ENCODE measurements at regions not wholly inside any gene's neighbourhood (a gene's known extent, or its start where the extent isn't known, plus 50 kb on each side); places are given as distances from the start of the nearest gene placed in this dataset.
"Not testable (repeated sequence)": the region's sequence is repeated elsewhere in the genome, so short reads cannot be mapped to it uniquely, and the experiment has no call there.

- DNase-seq: no peak
Measured at GRCh38 chr7:131786204-131786603, 229.8 kb upstream of the PODXL start.

DNA sequence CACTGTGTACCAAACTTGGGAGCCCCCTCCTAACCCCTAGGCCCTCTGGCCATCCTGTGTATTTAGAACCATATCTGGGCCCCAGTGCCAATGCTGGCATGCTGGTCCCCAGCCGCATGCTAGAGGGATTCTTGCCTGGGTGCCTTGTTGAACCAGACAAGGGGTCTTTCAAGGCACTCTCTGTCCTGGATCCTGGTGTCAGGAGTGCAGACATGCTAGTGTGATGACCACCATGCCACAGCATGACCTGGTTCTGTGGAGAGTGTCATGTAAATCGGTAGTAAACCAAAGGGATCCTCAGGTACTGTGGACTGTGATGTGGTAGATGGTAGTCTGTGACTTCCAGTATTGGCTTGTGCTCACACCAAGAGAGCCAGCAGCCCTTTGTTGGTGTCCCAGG lies 222.2 kb upstream of the PODXL start:
- DNase-seq: no peak

GRCh38 chr7:131774419-131775220 lies 218.2 kb upstream of the PODXL start:
- no peak for DNase-seq

DNA sequence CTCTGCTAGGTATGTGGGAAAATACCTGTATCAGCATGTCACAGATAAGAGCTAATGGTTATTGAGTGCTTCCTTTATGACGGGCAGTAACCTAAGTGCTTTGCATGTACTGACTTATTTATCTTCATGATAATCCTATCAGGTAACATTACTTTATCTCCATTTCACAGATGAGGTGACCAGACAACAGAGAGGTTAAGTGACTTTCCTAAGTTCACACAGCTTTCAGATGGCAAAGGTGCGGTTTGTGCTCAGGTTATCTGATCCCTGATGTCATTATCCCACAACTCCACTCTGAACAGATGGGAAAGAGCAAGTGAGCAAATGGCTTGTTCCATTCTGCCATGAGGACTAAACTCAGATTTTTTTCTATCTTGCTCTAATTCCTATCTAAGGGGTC lies 217.0 kb upstream of the PODXL start:
- DNase-seq: no peak

DNA sequence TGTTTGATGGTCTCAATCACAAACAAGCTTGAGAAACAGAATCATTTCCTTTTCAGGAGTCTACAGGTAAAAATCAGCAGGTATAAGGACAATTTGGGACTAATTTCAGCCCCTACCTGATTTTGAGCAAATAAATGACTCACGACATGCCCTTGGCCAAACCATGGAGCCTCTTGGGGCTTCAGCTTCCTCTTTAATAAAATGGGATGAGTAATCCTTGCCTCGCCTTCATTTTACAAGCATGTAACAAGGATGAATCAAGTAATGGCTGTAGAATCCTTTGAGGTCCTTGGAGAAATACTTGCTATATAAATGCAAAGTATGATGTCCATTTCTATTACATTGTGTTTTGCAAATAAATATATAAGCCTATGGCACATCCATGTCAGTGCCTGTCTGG lies 212.8 kb upstream of the PODXL start:
- no peak for DNase-seq

DNA sequence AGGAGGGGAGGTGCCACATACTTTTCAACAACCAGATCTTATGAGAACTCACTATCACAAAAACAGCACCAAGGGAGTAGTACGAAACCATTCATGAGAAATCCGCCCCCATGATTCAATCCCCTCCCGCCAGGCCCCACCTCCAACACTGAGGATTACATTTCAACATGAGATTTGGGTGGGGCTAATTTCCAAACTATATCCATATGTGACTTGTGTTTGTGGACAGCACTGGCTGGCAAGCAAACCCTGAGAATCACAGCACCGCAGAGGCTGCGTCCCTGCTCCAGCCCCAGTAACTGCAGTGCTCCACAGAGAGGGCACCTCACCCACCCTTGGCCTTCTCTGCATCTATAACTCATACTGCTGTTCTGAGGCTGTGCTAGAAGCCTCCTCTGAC lies 211.2 kb upstream of the PODXL start:
- no peak for DNase-seq

- no peak for DNase-seq
Measured at GRCh38 chr7:131765575-131765974, 209.1 kb upstream of the PODXL start.

- no peak for DNase-seq
Measured at GRCh38 chr7:131764143-131764775, 207.8 kb upstream of the PODXL start.

GRCh38 chr7:131762753-131763152 lies 206.3 kb upstream of the PODXL start:
- DNase-seq: no peak

DNA sequence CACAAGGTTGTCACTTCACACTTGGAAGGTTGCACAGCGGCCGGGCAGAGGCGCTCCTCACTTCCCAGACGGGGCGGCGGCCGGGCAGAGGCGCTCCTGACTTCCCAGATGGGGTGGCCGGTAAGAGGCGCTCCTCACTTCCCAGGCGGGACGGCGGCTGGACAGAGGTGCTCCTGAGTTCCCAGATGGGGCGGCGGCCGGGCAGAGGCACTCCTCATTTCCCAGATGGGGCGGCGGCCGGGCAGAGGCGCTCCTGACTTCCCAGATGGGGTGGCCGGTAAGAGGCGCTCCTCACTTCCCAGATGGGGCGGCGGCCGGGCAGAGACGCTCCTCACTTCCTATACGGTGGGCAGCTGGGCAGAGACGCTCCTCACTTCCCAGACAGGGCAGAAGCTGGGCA lies 199.4 kb upstream of the PODXL start:
- DNase-seq: not testable (repeated sequence)

DNA sequence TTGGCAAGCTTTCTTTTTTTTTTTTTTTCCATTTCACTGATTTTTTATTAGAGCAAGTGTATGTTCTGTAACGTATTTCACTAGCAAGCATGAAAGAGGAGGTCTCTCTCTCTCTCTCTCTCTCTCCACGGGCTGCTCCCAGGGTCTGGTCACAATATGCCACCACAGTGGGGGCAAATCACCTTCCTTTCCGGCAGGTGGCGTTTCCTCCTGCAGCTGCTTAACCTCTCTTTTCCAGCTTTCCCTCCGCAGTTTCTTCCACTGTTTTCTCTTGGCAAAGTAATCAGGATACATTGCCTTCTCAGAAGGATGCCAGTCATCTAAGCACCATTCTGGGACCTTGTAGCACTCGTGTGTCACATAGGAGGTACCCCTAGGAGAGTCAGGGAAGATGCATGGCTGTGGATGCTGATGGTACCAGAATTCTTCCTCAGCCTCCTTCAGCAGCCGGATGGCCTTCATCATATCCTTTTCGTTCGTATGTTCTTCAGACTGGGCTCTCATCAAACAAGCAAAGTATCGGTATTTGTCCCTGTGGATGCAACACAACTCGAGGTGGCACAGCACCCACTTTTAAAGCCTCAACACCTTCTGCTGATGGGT lies 197.3 kb upstream of the PODXL start:
- DNase-seq: no peak

- DNase-seq: no peak
Measured at GRCh38 chr7:131747658-131748232, 191.3 kb upstream of the PODXL start.

DNA sequence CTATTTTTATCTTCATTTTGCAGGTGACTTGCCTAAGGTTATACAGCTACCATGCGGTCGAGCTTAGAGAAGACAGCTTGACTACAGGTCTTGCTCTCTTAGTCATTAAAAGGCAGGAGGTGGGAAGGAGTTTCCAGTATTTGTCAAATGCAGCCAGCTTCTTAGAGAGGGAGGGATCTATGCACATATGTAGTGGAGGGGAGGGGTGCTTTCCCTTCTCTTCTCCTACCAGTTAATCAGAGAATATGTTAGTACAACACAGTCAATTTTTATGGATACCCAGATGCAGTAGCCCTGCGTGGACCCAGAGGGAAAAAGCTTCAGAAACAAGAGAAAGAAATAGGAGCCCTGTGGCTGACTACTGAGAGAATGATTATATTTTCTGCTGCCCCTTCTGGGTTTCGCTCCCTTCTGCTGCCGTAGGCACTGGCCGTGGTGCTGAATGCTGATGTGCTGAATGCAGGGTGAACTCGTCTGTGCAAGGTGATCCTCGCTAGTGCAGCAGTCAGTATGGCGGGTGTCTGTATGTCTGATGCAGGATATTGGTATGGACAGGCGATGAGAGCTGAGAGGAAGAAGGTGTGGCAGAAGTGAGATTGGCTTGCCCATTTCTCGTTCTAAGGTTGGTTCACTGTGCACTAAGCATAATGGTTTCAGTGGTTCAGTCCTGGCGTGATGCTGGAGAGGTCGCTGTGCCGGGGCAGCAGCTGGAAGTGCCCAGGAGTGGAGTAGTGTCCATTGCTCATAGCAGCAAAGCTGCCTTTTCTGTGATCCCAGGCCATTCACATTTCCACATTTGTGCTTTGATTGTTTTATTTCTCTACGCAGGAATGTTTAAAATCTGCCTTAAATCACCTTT lies 189.2 kb upstream of the PODXL start:
- no peak for DNase-seq

DNA sequence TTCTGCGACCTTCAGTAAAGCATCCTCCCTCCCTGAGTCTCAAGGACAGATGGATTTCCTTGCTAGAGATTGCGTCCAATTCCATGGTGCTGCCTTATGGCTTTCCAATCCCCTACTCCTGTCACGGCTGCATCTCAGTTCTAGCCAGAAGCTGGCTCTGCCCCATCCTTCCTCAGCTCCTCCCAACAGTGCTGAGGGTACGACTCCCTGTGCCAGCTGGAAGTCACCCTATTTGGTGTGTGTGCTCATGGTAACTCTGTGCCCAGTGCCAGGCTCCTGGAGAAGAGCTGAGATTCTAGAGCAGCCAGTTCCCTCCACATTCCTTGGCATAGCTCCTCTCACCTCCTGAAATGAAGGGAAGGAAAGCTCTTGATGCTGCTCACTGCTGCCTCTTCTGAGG lies 185.0 kb upstream of the PODXL start:
- no peak for DNase-seq

DNA sequence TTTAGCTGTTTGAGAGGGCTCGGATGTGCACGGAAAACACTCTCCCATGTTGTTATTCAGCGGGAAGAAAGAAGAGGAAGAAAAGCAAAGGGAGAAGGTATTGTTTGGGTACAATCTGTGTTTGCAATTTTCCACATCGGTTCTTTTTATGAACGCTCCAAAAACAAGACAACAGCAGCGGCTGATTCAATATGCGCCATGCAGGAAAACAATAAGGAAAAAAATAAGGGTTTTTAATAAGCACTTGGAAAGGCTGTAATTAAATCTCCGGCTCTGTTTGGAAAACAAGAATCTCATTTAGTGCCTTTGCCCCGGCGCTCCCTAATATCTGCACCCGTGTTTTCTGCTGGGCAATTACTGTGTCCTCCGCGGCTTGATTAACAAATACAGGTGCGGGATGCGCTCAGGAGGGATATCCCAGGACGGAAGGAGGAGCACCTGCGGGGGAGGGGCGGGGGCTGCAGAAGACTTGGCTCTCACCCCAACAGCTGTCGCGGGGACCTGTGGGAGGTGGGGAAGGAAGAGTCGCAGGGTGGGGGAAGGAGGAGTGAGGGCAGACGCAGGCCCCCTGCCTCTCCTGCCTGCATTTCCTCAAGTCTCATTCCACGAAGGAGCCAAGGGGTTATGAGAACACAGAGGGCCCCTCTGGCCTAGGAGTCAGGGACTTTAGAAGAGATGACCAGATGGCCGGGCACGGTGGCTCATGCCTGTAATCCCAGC lies 181.5 kb upstream of the PODXL start:
- no peak for DNase-seq

DNA sequence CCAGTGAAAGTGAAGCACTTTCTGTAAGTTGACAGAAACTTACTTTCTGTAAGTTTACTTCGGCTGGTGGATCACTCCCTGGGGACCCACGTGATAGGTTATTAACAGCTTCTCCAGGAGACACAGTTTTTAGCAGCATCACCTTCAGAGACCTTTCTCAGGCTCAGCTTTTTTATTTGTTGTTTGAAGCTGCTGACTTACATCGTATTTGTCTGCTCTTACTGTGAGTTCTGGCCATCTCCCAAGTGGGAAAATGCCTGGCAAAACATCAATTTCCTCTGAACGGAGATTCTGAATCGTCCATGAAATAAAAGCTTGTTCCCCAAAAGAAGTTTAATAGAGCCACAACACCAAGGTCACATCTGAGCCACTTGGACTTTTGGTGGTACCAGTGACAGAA lies 178.7 kb upstream of the PODXL start:
- no peak for DNase-seq

GRCh38 chr7:131733604-131734003 lies 177.2 kb upstream of the PODXL start:
- DNase-seq: no peak

DNA sequence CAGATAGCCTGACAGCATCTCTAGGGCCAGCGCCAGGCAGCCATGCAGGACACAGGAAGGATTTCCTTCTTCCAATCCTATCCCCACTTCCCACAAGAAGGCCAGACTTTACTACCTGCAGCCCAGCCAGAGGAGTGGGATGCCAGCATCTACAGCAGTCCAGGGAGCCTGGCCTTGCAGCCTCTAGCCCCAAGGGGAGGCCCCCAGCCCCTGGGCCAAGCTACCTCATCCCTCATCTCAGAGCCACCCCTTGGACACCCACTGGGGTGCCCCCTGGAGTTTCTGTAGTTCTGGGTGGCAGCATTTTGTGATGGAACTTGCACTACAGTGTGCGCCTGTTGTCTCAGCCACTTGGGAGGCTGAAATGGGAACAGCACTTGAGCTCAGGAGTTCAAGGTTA lies 170.8 kb upstream of the PODXL start:
- DNase-seq: no peak

DNA sequence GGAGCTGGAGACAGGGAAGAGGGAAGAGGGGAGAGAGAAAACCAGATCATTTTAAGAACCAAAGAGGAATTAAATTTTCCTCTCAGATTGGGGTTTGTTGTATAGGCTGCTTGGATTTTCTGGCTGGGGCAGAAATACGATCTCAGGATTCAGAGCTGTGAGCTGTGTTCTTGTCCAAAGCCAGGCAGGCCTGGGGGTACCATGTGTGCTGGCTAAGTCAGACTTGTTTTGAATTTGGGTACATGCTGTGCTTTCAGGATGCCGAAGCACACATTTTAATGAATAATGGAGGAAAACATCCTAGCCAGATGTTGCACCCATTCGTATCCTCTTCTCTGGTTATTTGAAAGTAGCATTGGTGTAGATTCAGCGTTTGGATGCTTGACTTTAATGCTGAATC lies 170.3 kb upstream of the PODXL start:
- no peak for DNase-seq

DNA sequence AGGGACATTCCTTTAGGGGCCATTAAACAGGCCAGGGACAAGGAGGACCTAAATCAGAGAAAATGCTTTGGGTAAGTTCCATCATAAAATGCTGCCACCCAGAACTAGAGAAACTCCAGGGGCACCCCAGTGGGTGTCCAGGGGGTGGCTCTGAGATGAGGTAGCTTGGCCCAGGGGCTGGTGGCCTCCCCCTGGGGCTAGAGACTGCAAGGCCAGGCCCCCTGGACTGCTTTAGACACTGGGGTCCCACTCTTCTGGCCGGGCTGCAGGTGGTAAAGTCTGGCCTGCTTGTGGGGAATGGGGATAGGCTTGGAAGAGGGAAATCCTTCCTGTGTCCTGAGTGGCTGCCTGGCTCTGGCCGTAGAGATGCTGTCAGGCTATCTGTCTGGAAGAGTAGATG lies 169.6 kb upstream of the PODXL start:
- no peak for DNase-seq

DNA sequence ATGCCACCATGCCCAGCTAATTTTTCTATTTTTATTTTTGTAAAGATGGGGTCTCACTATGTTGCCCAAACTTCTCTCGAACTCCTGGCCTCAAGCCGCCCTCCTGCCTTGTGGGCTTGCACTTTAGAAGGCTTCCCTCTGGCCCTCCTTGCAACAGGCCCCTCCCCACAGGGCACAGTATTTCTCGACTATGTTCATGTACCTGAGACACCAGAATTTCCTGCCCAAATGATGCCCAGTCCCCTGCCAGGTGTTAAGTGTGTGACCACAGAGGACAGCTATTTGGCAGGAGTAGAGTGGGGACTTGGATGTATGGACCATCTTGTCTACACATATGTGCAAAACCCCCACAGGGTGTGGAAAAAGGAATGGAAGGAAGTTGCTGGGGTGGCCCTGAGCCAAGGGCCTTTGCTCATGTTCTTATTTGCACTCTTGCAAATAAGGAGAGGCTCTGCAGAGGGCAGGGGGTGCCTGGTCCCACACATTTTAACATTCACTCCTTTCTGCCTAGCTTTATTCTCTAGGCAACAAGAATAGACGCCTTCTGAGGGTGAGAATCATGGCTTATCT lies 168.4 kb upstream of the PODXL start:
- no peak for DNase-seq

GRCh38 chr7:131723926-131724325 lies 167.5 kb upstream of the PODXL start:
- DNase-seq: no peak

All from CD4-positive, alpha-beta T cell treated with Interleukin-12 subunit alpha and Interleukin-12 subunit beta, for 1 hour (primary cell).